Right atrium auricular region (tissue), 2 donors: ENCODE measurements at regions not wholly inside any gene's neighbourhood (a gene's known extent, or its start where the extent isn't known, plus 50 kb on each side); places are given as distances from the start of the nearest gene placed in this dataset.

Experiments
- DNase-seq: peaks from one replicate; pipeline ENCODE4 v3.0.0-alpha.2; 2019; ENCODE audit warnings: low spot score
- H3K27ac ChIP-seq, 2 donors: fragments of 200-600 bp; sonication (generic); 1 replicate in 1 of 2; 2 replicates in 1 of 2; pipeline ENCODE4 v1.5.1; 2016 to 2019
- H3K27me3 ChIP-seq, 2 donors: fragments of 200-600 bp; sonication (generic); one replicate each; pipeline versions ENCODE4 v1.5.1 to v1.6.0; 2017 to 2019
- H3K36me3 ChIP-seq: fragments of 200-600 bp; sonication (generic); one replicate; pipeline ENCODE4 v1.5.1; 2016
- H3K4me1 ChIP-seq, 2 donors: fragments of 200-600 bp; sonication (generic); one replicate each; pipeline versions ENCODE4 v1.5.1 to v1.6.0; 2017 to 2019
- H3K4me3 ChIP-seq, 2 donors: fragments of 200-600 bp; sonication (generic); 1 replicate in 1 of 2; 2 replicates in 1 of 2; pipeline ENCODE4 v1.5.1; 2017 to 2019; ENCODE audit warnings: mild to moderate bottlenecking in 1 of 2, moderate library complexity in 1 of 2
- H3K9me3 ChIP-seq, 2 donors: fragments of 200-600 bp; sonication (generic); one replicate each; pipeline ENCODE4 v1.5.1; 2019
- CTCF ChIP-seq, 2 donors: fragments of 200-600 bp; sonication (generic); IDR thresholded peaks; one replicate each; pipeline ENCODE4 v1.5.1; 2019; ENCODE audit warnings: antibody characterized with exemption in 2 of 2

- Histone ChIP-seq H3K27me3 (no peaks in the 10 kb centered on the region), H3K9me3 (no peaks in the 10 kb centered on the region), H3K27ac (no peak overlapping the region), H3K4me3 (no peak overlapping the region), H3K4me1 (no peaks in the 10 kb centered on the region), H3K36me3 (no peaks in the 10 kb centered on the region)
- no peak for TF ChIP-seq CTCF (IDR thresholded peaks at IDR 0.05)
- no peak for DNase-seq
Measured at GRCh38 chr2:125373293-125373692, 1282.7 kb upstream of the GYPC start.

- Histone ChIP-seq H3K4me3 (no peak overlapping the region), H3K36me3 (no peaks in the 10 kb centered on the region), H3K27ac (no peak overlapping the region), H3K9me3 (no peaks in the 10 kb centered on the region), H3K4me1 (no peaks in the 10 kb centered on the region), H3K27me3 (no peaks in the 10 kb centered on the region)
- no peak for DNase-seq
- no peak for TF ChIP-seq CTCF (IDR thresholded peaks at IDR 0.05)
Measured at GRCh38 chr2:125386074-125386473, 1269.9 kb upstream of the GYPC start.

- no peaks in the 10 kb centered on the region for H3K9me3 ChIP-seq
- no peaks in the 10 kb centered on the region for H3K36me3 ChIP-seq
- no peak overlapping the region for H3K27ac ChIP-seq
- H3K4me1 ChIP-seq = no peaks in the 10 kb centered on the region
- no peak for TF ChIP-seq CTCF (IDR thresholded peaks at IDR 0.05)
- no peak for DNase-seq
- H3K4me3 ChIP-seq = no peak overlapping the region
- H3K27me3 ChIP-seq = no peaks in the 10 kb centered on the region
Measured at GRCh38 chr2:125397535-125398251, 1258.3 kb upstream of the GYPC start.

GRCh38 chr2:125398738-125399524, 1257.0 kb upstream of the GYPC start:
- no peaks in the 10 kb centered on the region for H3K9me3 ChIP-seq
- DNase-seq = no peak

GRCh38 chr2:125405816-125406215, 1250.1 kb upstream of the GYPC start:
- Histone ChIP-seq H3K36me3 (no peaks in the 10 kb centered on the region), H3K27me3 (no peaks in the 10 kb centered on the region), H3K27ac (no peak overlapping the region), H3K4me3 (no peak overlapping the region), H3K9me3 (no peaks in the 10 kb centered on the region), H3K4me1 (no peaks in the 10 kb centered on the region)
- TF ChIP-seq CTCF (IDR thresholded peaks at IDR 0.05) = no peak
- no peak for DNase-seq

More at GRCh38 chr2:125398738-125399524, 1257.0 kb upstream of the GYPC start:
- no peak overlapping the region for H3K27ac ChIP-seq
- no peak overlapping the region for H3K4me3 ChIP-seq
- no peaks in the 10 kb centered on the region for H3K36me3 ChIP-seq
- TF ChIP-seq CTCF (IDR thresholded peaks at IDR 0.05) = no peak
- H3K4me1 ChIP-seq = no peaks in the 10 kb centered on the region
- H3K27me3 ChIP-seq = no peaks in the 10 kb centered on the region
